ENCODE measurements at regions not wholly inside any gene's neighbourhood (a gene's known extent, or its start where the extent isn't known, plus 50 kb on each side); places are given as distances from the start of the nearest gene placed in this dataset.

DNA sequence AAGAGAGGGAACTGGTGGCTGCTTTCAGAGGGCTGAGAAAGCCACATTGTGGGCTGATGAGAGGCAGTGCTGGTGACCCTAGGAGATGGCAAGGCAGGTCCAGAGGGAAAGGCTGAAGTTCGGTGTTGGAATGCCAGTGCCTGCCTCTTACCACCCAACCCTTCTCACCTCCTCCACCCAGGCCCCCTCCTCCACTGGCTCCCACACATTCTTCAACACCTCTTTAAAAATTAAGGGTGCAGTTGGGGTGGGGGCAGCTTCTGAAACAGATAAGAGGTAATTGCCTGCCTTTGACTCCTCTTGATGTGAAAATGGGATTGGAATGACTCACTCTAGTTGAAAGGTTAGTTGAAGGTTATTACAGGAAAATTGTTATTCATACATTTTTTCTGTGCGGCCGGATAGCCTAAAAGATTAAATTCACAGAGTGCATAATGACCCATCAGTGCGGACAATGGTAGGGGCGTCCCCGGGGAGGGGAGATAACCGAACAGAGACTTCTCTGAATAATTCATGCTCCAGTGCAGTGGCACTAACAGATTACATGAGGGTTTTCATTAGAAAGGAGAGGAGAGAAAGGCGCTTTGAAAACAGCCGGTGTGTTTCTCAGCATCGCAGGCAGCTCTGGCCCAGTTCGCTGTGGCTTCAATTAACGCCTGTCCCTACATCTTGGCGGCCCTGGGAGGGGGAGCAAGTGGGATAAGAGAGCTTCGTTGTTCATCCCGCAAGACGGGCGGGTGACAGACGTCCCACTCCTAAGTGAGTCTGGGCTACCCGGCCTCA is 212.4 kb downstream of the TLE3 start:
- Histone ChIP-seq H4K20me1 (ENCODE audit: control insufficient read depth, extremely low read depth, insufficient read depth, low read length) (no peaks in the 10 kb centered on the region), H2AFZ (ENCODE audit: low read length) (no peak overlapping the region), H3K79me2 (ENCODE audit: control insufficient read depth, insufficient read depth, low read length) (no peaks in the 10 kb centered on the region), H3K27ac (ENCODE audit: insufficient read depth, low read length) (no peak overlapping the region), H3K9me3 (ENCODE audit: control insufficient read depth, insufficient read depth, low read depth, low read length) (no peaks in the 10 kb centered on the region), H3K4me2 (ENCODE audit: extremely low read depth, insufficient read depth, low read length) (no peak overlapping the region), H3K4me1 (ENCODE audit: control insufficient read depth, extremely low read depth, insufficient read depth, low read length) (no peaks in the 10 kb centered on the region), H3K4me3 (replicated peaks in 1 of 4; ENCODE audit: control extremely low read depth in 1 of 4, insufficient read depth in 1 of 4, low read depth in 3 of 4, low read length in 4 of 4) (no peak overlapping the region), H3K9ac (ENCODE audit: insufficient read depth, low read length) (no peak overlapping the region), H3K27me3 (ENCODE audit: control insufficient read depth, insufficient read depth, low read length) (peaks cover 7% of the 10 kb centered on the region), H3K36me3 (ENCODE audit: control insufficient read depth, insufficient read depth, low read length) (no peaks in the 10 kb centered on the region)
- TF ChIP-seq, protein P1, sequence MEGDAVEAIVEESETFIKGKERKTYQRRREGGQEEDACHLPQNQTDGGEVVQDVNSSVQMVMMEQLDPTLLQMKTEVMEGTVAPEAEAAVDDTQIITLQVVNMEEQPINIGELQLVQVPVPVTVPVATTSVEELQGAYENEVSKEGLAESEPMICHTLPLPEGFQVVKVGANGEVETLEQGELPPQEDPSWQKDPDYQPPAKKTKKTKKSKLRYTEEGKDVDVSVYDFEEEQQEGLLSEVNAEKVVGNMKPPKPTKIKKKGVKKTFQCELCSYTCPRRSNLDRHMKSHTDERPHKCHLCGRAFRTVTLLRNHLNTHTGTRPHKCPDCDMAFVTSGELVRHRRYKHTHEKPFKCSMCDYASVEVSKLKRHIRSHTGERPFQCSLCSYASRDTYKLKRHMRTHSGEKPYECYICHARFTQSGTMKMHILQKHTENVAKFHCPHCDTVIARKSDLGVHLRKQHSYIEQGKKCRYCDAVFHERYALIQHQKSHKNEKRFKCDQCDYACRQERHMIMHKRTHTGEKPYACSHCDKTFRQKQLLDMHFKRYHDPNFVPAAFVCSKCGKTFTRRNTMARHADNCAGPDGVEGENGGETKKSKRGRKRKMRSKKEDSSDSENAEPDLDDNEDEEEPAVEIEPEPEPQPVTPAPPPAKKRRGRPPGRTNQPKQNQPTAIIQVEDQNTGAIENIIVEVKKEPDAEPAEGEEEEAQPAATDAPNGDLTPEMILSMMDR (conservative IDR thresholded peaks at IDR 0.05 in 1 of 2, IDR thresholded peaks at IDR 0.05 in 1 of 2; ENCODE audit: low read depth in 1 of 2, low read length in 2 of 2): no peak
- no peak for TF ChIP-seq EZH2 (IDR thresholded peaks at IDR 0.05; ENCODE audit: low read length, missing control alignments)
- DNase-seq (ENCODE audit: low read depth in 2 of 2): peak in 1 of 2 donors; percentile 34

- DNase-seq (ENCODE audit: low read depth in 2 of 2): no peak
- Histone ChIP-seq H3K9ac (ENCODE audit: insufficient read depth, low read length) (no peak overlapping the region), H3K4me1 (ENCODE audit: control insufficient read depth, extremely low read depth, insufficient read depth, low read length) (no peaks in the 10 kb centered on the region), H3K4me3 (replicated peaks in 1 of 4; ENCODE audit: control extremely low read depth in 1 of 4, insufficient read depth in 1 of 4, low read depth in 3 of 4, low read length in 4 of 4) (no peak overlapping the region), H2AFZ (ENCODE audit: low read length) (no peak overlapping the region), H3K4me2 (ENCODE audit: extremely low read depth, insufficient read depth, low read length) (no peak overlapping the region), H3K27ac (ENCODE audit: insufficient read depth, low read length) (no peak overlapping the region), H3K36me3 (ENCODE audit: control insufficient read depth, insufficient read depth, low read length) (no peaks in the 10 kb centered on the region), H3K27me3 (ENCODE audit: control insufficient read depth, insufficient read depth, low read length) (peaks cover 5% of the 10 kb centered on the region), H3K9me3 (ENCODE audit: control insufficient read depth, insufficient read depth, low read depth, low read length) (no peaks in the 10 kb centered on the region), H4K20me1 (ENCODE audit: control insufficient read depth, extremely low read depth, insufficient read depth, low read length) (no peaks in the 10 kb centered on the region), H3K79me2 (ENCODE audit: control insufficient read depth, insufficient read depth, low read length) (no peaks in the 10 kb centered on the region)
- TF ChIP-seq EZH2 (IDR thresholded peaks at IDR 0.05; ENCODE audit: low read length, missing control alignments): no peak
- TF ChIP-seq, protein P1 (conservative IDR thresholded peaks at IDR 0.05 in 1 of 2, IDR thresholded peaks at IDR 0.05 in 1 of 2; ENCODE audit: low read depth in 1 of 2, low read length in 2 of 2): no peak
These were observed 210.7 kb downstream of the TLE3 start for GRCh38 chr15:69887009-69887408.

DNA sequence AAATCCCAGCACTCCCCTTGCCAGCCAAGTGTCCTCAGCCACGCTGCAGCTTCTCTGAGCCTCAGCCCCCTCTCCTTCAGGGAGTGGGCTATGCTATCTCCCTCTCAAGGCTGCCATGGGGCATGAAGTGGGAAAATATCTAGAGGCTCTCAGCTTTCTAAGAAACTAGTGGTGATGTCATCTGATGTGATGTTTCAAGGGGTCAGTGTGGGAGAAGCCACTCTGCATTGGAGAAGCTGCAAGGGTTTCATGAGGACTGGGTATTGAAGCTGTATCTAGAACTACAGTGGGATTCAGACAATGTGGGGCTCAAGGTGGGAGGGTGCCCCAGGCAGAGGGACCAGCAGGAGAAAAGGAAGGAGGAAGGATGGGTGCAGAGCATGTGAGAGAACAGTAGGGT is 210.2 kb downstream of the TLE3 start:
- no peak overlapping the region for H3K27ac ChIP-seq (ENCODE audit: insufficient read depth, low read length)
- no peak for DNase-seq (ENCODE audit: low read depth in 2 of 2)
- TF ChIP-seq EZH2 (IDR thresholded peaks at IDR 0.05; ENCODE audit: low read length, missing control alignments): no peak
- TF ChIP-seq, protein P1 (conservative IDR thresholded peaks at IDR 0.05 in 1 of 2, IDR thresholded peaks at IDR 0.05 in 1 of 2; ENCODE audit: low read depth in 1 of 2, low read length in 2 of 2): no peak

More for the DNA sequence above, 210.2 kb downstream of the TLE3 start:
- Histone ChIP-seq H4K20me1 (ENCODE audit: control insufficient read depth, extremely low read depth, insufficient read depth, low read length) (no peaks in the 10 kb centered on the region), H3K36me3 (ENCODE audit: control insufficient read depth, insufficient read depth, low read length) (no peaks in the 10 kb centered on the region), H3K4me2 (ENCODE audit: extremely low read depth, insufficient read depth, low read length) (no peak overlapping the region), H3K27me3 (ENCODE audit: control insufficient read depth, insufficient read depth, low read length) (peaks cover 5% of the 10 kb centered on the region), H3K79me2 (ENCODE audit: control insufficient read depth, insufficient read depth, low read length) (no peaks in the 10 kb centered on the region), H3K4me1 (ENCODE audit: control insufficient read depth, extremely low read depth, insufficient read depth, low read length) (no peaks in the 10 kb centered on the region), H2AFZ (ENCODE audit: low read length) (no peak overlapping the region), H3K9ac (ENCODE audit: insufficient read depth, low read length) (no peak overlapping the region), H3K4me3 (replicated peaks in 1 of 4; ENCODE audit: control extremely low read depth in 1 of 4, insufficient read depth in 1 of 4, low read depth in 3 of 4, low read length in 4 of 4) (no peak overlapping the region), H3K9me3 (ENCODE audit: control insufficient read depth, insufficient read depth, low read depth, low read length) (no peaks in the 10 kb centered on the region)
